HL-60 (cell line): ENCODE measurements at regions not wholly inside any gene's neighbourhood (a gene's known extent, or its start where the extent isn't known, plus 50 kb on each side); places are given as distances from the start of the nearest gene placed in this dataset.
A peak's percentile ranks its signal among the peaks of the same experiment; 100 is the strongest.

Experiments used
- DNase-seq, 2 experiments: peaks; one replicate each; pipeline ENCODE4 v3.0.0-alpha.2; 2010 to 2020; ENCODE audit warnings: low read depth in 1 of 2, low spot score in 1 of 2
- H3K27ac ChIP-seq: fragments of 250-450 bp; sonication (Bioruptor Pico); replicated peaks from 2 replicates; pipeline ENCODE4 v1.5.1; 2020; ENCODE audit warnings: mild to moderate bottlenecking, moderate library complexity
- H3K27me3 ChIP-seq: fragments of 250-450 bp; sonication (Bioruptor Pico); 2 replicates; pipeline ENCODE4 v1.5.1; 2021; ENCODE audit warnings: mild to moderate bottlenecking, moderate library complexity; ENCODE audit not compliant: insufficient read depth, poor library complexity, severe bottlenecking
- H3K4me3 ChIP-seq: replicated peaks from 2 replicates; pipeline ENCODE4 v1.5.1; 2011; ENCODE audit warnings: mild to moderate bottlenecking, control low read depth, low read length; ENCODE audit not compliant: insufficient read depth
- GABPA ChIP-seq: IDR thresholded peaks from 2 replicates; pipeline ENCODE4 v1.6.1; 2012; ENCODE audit warnings: low read depth
- POLR2AphosphoS5 ChIP-seq: IDR thresholded peaks from 2 replicates; pipeline ENCODE4 v1.6.1; 2012; ENCODE audit warnings: low read depth
- SPI1 ChIP-seq: IDR thresholded peaks from 2 replicates; pipeline ENCODE4 v1.6.1; 2012; ENCODE audit warnings: low read depth, mild to moderate bottlenecking, borderline replicate concordance
- TF ChIP-seq, protein P1 (sequence below): IDR thresholded peaks from 2 replicates; pipeline ENCODE4 v1.6.1; 2012; ENCODE audit warnings: low read depth; ENCODE audit not compliant: insufficient replicate concordance
- TF ChIP-seq, protein P2 (sequence below): IDR thresholded peaks from one replicate; pipeline ENCODE4 v1.5.1; 2011; ENCODE audit warnings: low read length, control low read depth, inconsistent platforms; ENCODE audit not compliant: insufficient read depth

DNA sequence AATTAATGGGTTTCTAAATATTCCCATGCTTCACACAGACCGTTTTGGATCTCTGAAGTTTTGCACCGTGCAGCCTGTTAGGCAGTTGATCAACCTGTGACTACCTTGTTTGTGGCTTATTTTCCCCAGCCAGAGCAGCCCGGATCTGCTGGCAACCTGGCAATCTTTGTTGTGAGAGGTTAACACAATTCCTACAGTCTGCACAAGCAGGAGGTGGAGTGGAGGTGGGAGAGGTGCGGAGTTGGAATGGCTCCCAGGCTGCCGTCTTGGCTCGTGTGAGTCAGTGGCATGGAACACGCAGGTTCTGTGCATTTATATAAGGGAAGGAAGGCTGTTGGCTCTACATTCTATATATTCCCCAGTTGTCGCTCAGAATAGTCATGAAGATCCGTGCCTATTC, 70.9 kb upstream of the STOX2 start:
- Histone ChIP-seq H3K4me3 (no peak overlapping the region), H3K27me3 (no peaks in the 10 kb centered on the region), H3K27ac (peak overlapping the region; percentile 39)
- DNase-seq = no peak
- no peak for TF ChIP-seq GABPA
- TF ChIP-seq POLR2AphosphoS5 = no peak
- no peak for TF ChIP-seq SPI1
- TF ChIP-seq, protein P1, sequence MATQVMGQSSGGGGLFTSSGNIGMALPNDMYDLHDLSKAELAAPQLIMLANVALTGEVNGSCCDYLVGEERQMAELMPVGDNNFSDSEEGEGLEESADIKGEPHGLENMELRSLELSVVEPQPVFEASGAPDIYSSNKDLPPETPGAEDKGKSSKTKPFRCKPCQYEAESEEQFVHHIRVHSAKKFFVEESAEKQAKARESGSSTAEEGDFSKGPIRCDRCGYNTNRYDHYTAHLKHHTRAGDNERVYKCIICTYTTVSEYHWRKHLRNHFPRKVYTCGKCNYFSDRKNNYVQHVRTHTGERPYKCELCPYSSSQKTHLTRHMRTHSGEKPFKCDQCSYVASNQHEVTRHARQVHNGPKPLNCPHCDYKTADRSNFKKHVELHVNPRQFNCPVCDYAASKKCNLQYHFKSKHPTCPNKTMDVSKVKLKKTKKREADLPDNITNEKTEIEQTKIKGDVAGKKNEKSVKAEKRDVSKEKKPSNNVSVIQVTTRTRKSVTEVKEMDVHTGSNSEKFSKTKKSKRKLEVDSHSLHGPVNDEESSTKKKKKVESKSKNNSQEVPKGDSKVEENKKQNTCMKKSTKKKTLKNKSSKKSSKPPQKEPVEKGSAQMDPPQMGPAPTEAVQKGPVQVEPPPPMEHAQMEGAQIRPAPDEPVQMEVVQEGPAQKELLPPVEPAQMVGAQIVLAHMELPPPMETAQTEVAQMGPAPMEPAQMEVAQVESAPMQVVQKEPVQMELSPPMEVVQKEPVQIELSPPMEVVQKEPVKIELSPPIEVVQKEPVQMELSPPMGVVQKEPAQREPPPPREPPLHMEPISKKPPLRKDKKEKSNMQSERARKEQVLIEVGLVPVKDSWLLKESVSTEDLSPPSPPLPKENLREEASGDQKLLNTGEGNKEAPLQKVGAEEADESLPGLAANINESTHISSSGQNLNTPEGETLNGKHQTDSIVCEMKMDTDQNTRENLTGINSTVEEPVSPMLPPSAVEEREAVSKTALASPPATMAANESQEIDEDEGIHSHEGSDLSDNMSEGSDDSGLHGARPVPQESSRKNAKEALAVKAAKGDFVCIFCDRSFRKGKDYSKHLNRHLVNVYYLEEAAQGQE = no peak

DNA sequence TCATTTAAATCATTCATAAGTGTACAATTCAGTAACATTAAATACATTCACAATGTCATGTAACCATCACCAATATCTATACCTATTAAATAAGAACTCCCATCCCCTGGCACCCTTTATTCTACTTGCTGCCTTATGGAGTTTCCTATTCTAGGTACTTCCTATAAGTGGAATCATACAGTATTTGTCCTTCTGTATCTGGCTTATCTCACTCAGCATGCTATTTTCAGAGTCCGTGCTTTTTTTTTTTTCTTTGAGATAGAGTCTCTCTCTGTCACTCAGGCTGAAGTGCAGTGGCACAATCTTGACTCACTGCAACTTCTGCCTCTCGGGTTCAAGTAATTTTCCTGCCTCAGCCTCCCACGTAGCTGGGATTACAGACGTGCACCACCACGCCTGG, 67.9 kb upstream of the STOX2 start:
- Histone ChIP-seq H3K27ac (no peak overlapping the region), H3K4me3 (no peak overlapping the region), H3K27me3 (peaks cover 2% of the 10 kb centered on the region)
- no peak for TF ChIP-seq SPI1
- no peak for TF ChIP-seq POLR2AphosphoS5
- TF ChIP-seq, protein P2, sequence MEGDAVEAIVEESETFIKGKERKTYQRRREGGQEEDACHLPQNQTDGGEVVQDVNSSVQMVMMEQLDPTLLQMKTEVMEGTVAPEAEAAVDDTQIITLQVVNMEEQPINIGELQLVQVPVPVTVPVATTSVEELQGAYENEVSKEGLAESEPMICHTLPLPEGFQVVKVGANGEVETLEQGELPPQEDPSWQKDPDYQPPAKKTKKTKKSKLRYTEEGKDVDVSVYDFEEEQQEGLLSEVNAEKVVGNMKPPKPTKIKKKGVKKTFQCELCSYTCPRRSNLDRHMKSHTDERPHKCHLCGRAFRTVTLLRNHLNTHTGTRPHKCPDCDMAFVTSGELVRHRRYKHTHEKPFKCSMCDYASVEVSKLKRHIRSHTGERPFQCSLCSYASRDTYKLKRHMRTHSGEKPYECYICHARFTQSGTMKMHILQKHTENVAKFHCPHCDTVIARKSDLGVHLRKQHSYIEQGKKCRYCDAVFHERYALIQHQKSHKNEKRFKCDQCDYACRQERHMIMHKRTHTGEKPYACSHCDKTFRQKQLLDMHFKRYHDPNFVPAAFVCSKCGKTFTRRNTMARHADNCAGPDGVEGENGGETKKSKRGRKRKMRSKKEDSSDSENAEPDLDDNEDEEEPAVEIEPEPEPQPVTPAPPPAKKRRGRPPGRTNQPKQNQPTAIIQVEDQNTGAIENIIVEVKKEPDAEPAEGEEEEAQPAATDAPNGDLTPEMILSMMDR = no peak
- TF ChIP-seq, protein P1 = no peak
- no peak for TF ChIP-seq GABPA
- no peak for DNase-seq

DNA sequence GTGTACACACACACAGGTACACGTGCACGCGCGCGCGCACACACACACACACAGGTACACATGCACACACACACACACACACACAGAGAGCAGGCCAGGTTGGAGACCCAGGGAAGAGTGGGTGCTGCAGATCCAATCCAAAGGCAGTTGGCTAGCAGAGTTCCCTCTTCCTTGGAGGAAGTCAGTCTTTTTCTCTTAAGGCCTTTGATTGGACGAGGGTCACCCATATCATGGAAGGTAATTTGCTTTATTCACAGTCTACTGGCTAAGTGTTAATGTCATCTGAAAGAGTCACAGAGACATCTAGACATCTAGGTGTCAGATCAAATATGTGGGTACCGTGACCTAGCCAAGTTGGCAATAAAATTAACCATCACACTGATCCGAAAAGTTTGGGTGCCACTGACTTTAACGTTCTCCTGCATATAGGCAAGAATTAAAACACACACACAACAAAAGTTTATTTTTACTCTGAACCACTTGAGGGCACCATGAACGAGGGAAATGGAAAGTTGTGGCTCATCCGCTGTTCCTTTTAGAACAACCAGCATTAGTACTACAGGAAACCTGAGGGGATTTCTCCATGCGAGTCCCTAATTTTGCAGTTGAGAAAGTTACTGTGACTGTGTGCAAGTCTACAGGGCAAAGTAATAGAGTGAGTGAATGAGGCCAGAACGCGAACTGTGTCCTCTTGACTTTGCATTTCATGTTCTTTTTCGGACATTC, 66.0 kb upstream of the STOX2 start:
- H3K4me3 ChIP-seq = no peak overlapping the region
- peak in 1 of 2 experiments; percentile 11 for DNase-seq
- H3K27ac ChIP-seq = no peak overlapping the region
- peaks cover 2% of the 10 kb centered on the region for H3K27me3 ChIP-seq
- no peak for TF ChIP-seq SPI1
- no peak for TF ChIP-seq POLR2AphosphoS5
- TF ChIP-seq GABPA = no peak
- TF ChIP-seq, protein P1 = no peak
- TF ChIP-seq, protein P2 = no peak
